ENCODE measurements at regions not wholly inside any gene's neighbourhood (a gene's known extent, or its start where the extent isn't known, plus 50 kb on each side); places are given as distances from the start of the nearest gene placed in this dataset.

Small RNA genes in the stretch of these regions (microRNA-seq; reads per million reads assigned to microRNA genes)
- gene MIR5087 (ENCODE audit: borderline replicate concordance in 2 of 2) (0 reads per million in 2 donors), gene MIR6077 (ENCODE audit: borderline replicate concordance in 2 of 2) (0 reads per million in 2 donors)
